IMR-90 (cell line): ENCODE measurements at regions not wholly inside any gene's neighbourhood (a gene's known extent, or its start where the extent isn't known, plus 50 kb on each side); places are given as distances from the start of the nearest gene placed in this dataset.

Source experiments
- ATAC-seq: fragments of 200-7000 bp; cut with Tn5 transposase; 2 replicates; pipeline ENCODE4 v1.9.1; 2020; ENCODE audit warnings: low read depth, mild to moderate bottlenecking, moderate library complexity
- BruUV-seq: library from RNA; stranded (reverse); fragments of 400-500 nt; replicated peaks from 2 replicates; lab custom pipeline; 2021; lab: Mats Ljungman, UMichigan
- CTCF ChIA-PET: fragments of 300-600 bp; formaldehyde crosslinking; extraction: SDS; loops from one replicate; lab custom pipeline; 2021; ENCODE audit warnings: antibody characterized with exemption; lab: Yijun Ruan, JAX
- POLR2A ChIA-PET: fragments of 300-600 bp; sonication (Branson Sonifier 250); formaldehyde crosslinking; loops from one replicate; lab custom pipeline; 2022; ENCODE audit warnings: antibody characterized with exemption; ENCODE audit not compliant: unreplicated experiment; lab: Charles Lee
- DNase-seq: peaks from one replicate; pipeline ENCODE4 v3.0.0; 2013
- H2AFZ ChIP-seq: replicated peaks from 2 replicates; pipeline ENCODE3; 2013; ENCODE audit warnings: low read length, mild to moderate bottlenecking; ENCODE audit not compliant: poor library complexity
- H2AK5ac ChIP-seq: 2 replicates; pipeline ENCODE4 v1.6.1; 2013; ENCODE audit warnings: low read depth, low read length, inconsistent platforms
- H2AK9ac ChIP-seq: replicated peaks from 2 replicates; pipeline ENCODE3; 2013; ENCODE audit warnings: mild to moderate bottlenecking, low read depth, low read length, moderate library complexity; ENCODE audit not compliant: poor library complexity
- H2BK120ac ChIP-seq: 2 replicates; pipeline ENCODE4 v1.6.1; 2013; ENCODE audit warnings: low read depth, low read length, inconsistent platforms
- H2BK15ac ChIP-seq: 3 replicates; pipeline ENCODE4 v1.6.1; 2013; ENCODE audit warnings: low read depth, low read length, inconsistent platforms
- H2BK20ac ChIP-seq: 2 replicates; pipeline ENCODE4 v1.6.1; 2013; ENCODE audit warnings: low read depth, mild to moderate bottlenecking, inconsistent platforms, low read length, moderate library complexity
- H2BK5ac ChIP-seq: 2 replicates; pipeline ENCODE4 v1.6.1; 2013; ENCODE audit warnings: mild to moderate bottlenecking, low read depth, low read length, inconsistent platforms; ENCODE audit not compliant: poor library complexity, severe bottlenecking
- H3K14ac ChIP-seq: replicated peaks from 2 replicates; pipeline ENCODE4 v1.6.1; 2013; ENCODE audit warnings: low read depth, low read length, inconsistent platforms
- H3K18ac ChIP-seq: 2 replicates; pipeline ENCODE4 v1.6.1; 2013; ENCODE audit warnings: low read depth, low read length, control low read depth
- H3K23ac ChIP-seq: 2 replicates; pipeline ENCODE4 v1.6.1; 2013; ENCODE audit warnings: low read depth, low read length, inconsistent platforms
- H3K27ac ChIP-seq: 2 replicates; pipeline ENCODE4 v1.5.1; 2013; ENCODE audit warnings: mild to moderate bottlenecking, control low read depth, low read length; ENCODE audit not compliant: insufficient read depth
- H3K27me3 ChIP-seq: 2 replicates; pipeline ENCODE4 v1.6.1; 2013; ENCODE audit warnings: low read length; ENCODE audit not compliant: control insufficient read depth, insufficient read depth
- H3K36me3 ChIP-seq: 2 replicates; pipeline ENCODE4 v1.6.1; 2013; ENCODE audit warnings: low read length, mixed read lengths; ENCODE audit not compliant: control insufficient read depth, insufficient read depth
- H3K4ac ChIP-seq: 2 replicates; pipeline ENCODE4 v1.6.1; 2013; ENCODE audit warnings: low read depth, low read length, inconsistent platforms
- H3K4me1 ChIP-seq: 2 replicates; pipeline ENCODE4 v1.6.1; 2013; ENCODE audit warnings: low read length, mixed read lengths; ENCODE audit not compliant: control insufficient read depth, insufficient read depth
- H3K4me2 ChIP-seq: 2 replicates; pipeline ENCODE4 v1.6.1; 2013; ENCODE audit warnings: low read depth, mild to moderate bottlenecking, control low read depth, low read length, moderate library complexity
- H3K4me3 ChIP-seq: 2 replicates; pipeline ENCODE4 v1.5.1; 2013; ENCODE audit warnings: low read depth, mild to moderate bottlenecking, control low read depth, low read length, moderate library complexity; ENCODE audit not compliant: insufficient read depth
- H3K56ac ChIP-seq: 2 replicates; pipeline ENCODE4 v1.6.1; 2013; ENCODE audit warnings: low read length, inconsistent platforms; ENCODE audit not compliant: insufficient read depth; ENCODE audit errors: extremely low read depth
- H3K79me1 ChIP-seq, 2 experiments: 2 replicates each; pipeline ENCODE4 v1.6.1; 2013; ENCODE audit warnings: low read length in 2 of 2, inconsistent platforms in 1 of 2, low read depth in 1 of 2
- H3K9ac ChIP-seq: 2 replicates; pipeline ENCODE4 v1.6.1; 2013; ENCODE audit warnings: low read depth, low read length, control low read depth
- H3K9me1 ChIP-seq: 2 replicates; pipeline ENCODE4 v1.6.1; 2013; ENCODE audit warnings: low read length, inconsistent platforms; ENCODE audit not compliant: insufficient read depth
- H3K9me3 ChIP-seq: 2 replicates; pipeline ENCODE4 v1.6.1; 2013; ENCODE audit warnings: low read length; ENCODE audit not compliant: control insufficient read depth, insufficient read depth
- H4K20me1 ChIP-seq: 2 replicates; pipeline ENCODE4 v1.6.1; 2013; ENCODE audit warnings: low read length, inconsistent platforms; ENCODE audit not compliant: insufficient read depth
- H4K5ac ChIP-seq: 2 replicates; pipeline ENCODE4 v1.6.1; 2013; ENCODE audit warnings: mild to moderate bottlenecking, low read depth, low read length, control low read depth
- H4K8ac ChIP-seq, 2 experiments: 2 replicates each; pipeline ENCODE4 v1.6.1; 2013; ENCODE audit warnings: low read depth in 2 of 2, low read length in 2 of 2, control low read depth in 1 of 2, inconsistent platforms in 1 of 2
- H4K91ac ChIP-seq: 2 replicates; pipeline ENCODE4 v1.6.1; 2013; ENCODE audit warnings: low read depth, low read length, inconsistent platforms; ENCODE audit not compliant: insufficient read depth
- BHLHE40 ChIP-seq: fragments of 150-350 bp; IDR thresholded peaks from 2 replicates; pipeline ENCODE4 v1.6.1; 2016; ENCODE audit warnings: mild to moderate bottlenecking, low read depth, low read length
- CEBPB ChIP-seq: IDR thresholded peaks from 2 replicates; pipeline ENCODE4 v1.6.1; 2012; ENCODE audit warnings: low read depth, low read length, improper control_type of control experiment
- CHD1 ChIP-seq: IDR thresholded peaks from 2 replicates; pipeline ENCODE4 v1.6.1; 2012; ENCODE audit warnings: low read depth, low read length, improper control_type of control experiment
- FOS ChIP-seq: fragments of 150-350 bp; IDR thresholded peaks from 2 replicates; pipeline ENCODE4 v1.6.1; 2016; ENCODE audit warnings: low read depth, low read length
- MAFK ChIP-seq: IDR thresholded peaks from 2 replicates; pipeline ENCODE4 v1.6.1; 2012; ENCODE audit warnings: low read depth, low read length, improper control_type of control experiment
- MAZ ChIP-seq: IDR thresholded peaks from 2 replicates; pipeline ENCODE4 v1.6.1; 2012; ENCODE audit warnings: low read depth, mild to moderate bottlenecking, low read length, improper control_type of control experiment, moderate library complexity, borderline replicate concordance
- MXI1 ChIP-seq: IDR thresholded peaks from 2 replicates; pipeline ENCODE4 v1.6.1; 2012; ENCODE audit warnings: low read depth, mild to moderate bottlenecking, low read length, moderate library complexity, borderline replicate concordance
- NFE2L2 ChIP-seq: fragments of 150-350 bp; IDR thresholded peaks from 2 replicates; pipeline ENCODE4 v1.6.1; 2016; ENCODE audit warnings: low read depth, mild to moderate bottlenecking, low read length
- POLR2A ChIP-seq: IDR thresholded peaks from 2 replicates; pipeline ENCODE4 v1.6.1; 2012; ENCODE audit warnings: mild to moderate bottlenecking, low read depth, low read length
- RAD21 ChIP-seq: IDR thresholded peaks from 2 replicates; pipeline ENCODE4 v1.6.1; 2012; ENCODE audit warnings: low read length, improper control_type of control experiment
- RCOR1 ChIP-seq: IDR thresholded peaks from 2 replicates; pipeline ENCODE4 v1.6.1; 2012; ENCODE audit warnings: mild to moderate bottlenecking, low read length, improper control_type of control experiment; ENCODE audit not compliant: insufficient replicate concordance
- RFX5 ChIP-seq: IDR thresholded peaks from 2 replicates; pipeline ENCODE4 v1.8.0; 2012; ENCODE audit warnings: low read depth, mild to moderate bottlenecking, low read length, moderate library complexity
- SMC3 ChIP-seq: fragments of 150-350 bp; IDR thresholded peaks from 2 replicates; pipeline ENCODE4 v1.6.1; 2016; ENCODE audit warnings: low read depth, mild to moderate bottlenecking, antibody characterized with exemption, low read length, moderate library complexity
- WGBS, 2 experiments: methylation state at CpG; one replicate each; pipeline versions ENCODE4 v1.1.5 to v1.1.7; 2013; ENCODE audit warnings: missing lambda C conversion rate in 2 of 2; ENCODE audit not compliant: insufficient read length in 1 of 2; ENCODE audit errors: extremely low coverage in 2 of 2; 5-methylcytosine and 5-hydroxymethylcytosine counted together
- dilution Hi-C: fragments of 300-500 bp; cut with HindIII; formaldehyde crosslinking; loops from one replicate; pipeline ENCODE4 v1.14.3; 2018; ENCODE audit warnings: low sequenced_read_pairs; ENCODE audit not compliant: unreplicated experiment
- in situ Hi-C: fragments of 300-500 bp; cut with MboI; formaldehyde crosslinking; loops from 3 replicates; pipeline ENCODE4 v1.14.3; 2019; ENCODE audit warnings: low sequenced_read_pairs, inconsistent platforms, mixed read lengths
- intact Hi-C: fragments of 100-400 bp; cut with micrococcal nuclease; formaldehyde crosslinking; loops from 2 replicates; pipeline ENCODE4 v1.10.0; 2022
- TF ChIP-seq, protein P1 (sequence below): conservative IDR thresholded peaks from 2 replicates; pipeline ENCODE4 v1.5.1; 2012; ENCODE audit warnings: mild to moderate bottlenecking, low read depth, low read length, improper control_type of control experiment
- TF ChIP-seq, protein P2 (sequence below): fragments of 150-350 bp; IDR thresholded peaks from 2 replicates; pipeline ENCODE4 v1.6.1; 2017; ENCODE audit warnings: mild to moderate bottlenecking, antibody characterized with exemption, low read length, low read depth
- TF ChIP-seq, protein P3 (sequence below): fragments of 150-350 bp; IDR thresholded peaks from 2 replicates; pipeline ENCODE4 v1.6.1; 2016; ENCODE audit warnings: low read depth, mild to moderate bottlenecking, low read length, moderate library complexity, borderline replicate concordance

DNA sequence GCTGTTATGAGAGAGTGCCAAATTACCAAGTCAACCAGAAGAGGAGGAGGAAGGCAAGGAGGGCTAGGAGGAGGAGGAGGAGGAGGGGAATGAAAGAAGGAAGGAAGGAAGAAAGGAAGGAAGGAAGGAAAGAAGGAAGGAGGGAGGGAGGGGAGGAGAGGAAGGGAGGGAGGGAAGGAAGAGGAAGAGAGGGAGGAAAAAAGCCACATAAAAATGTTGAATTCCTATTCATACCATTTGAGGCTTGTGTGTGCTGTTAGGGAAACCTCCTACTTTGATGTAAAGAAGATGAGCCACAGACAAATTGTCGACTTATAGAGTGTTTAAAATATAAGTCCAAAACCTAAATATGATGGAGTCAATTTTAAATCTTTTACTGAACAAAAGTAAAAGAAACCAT is 65.3 kb upstream of the MYLIP start:
- Histone ChIP-seq H4K20me1 (no peaks in the 10 kb centered on the region), H2AFZ (no peak overlapping the region), H2BK120ac (no peak overlapping the region), H3K56ac (no peak overlapping the region), H3K14ac (no peak overlapping the region), H3K18ac (no peak overlapping the region), H2BK5ac (no peak overlapping the region), H3K27ac (no peak overlapping the region), H3K4ac (no peak overlapping the region), H3K4me3 (no peak overlapping the region), H3K4me2 (no peak overlapping the region), H4K8ac (no peak overlapping the region), H3K9me3 (no peaks in the 10 kb centered on the region), H4K91ac (no peak overlapping the region), H3K9me1 (no peaks in the 10 kb centered on the region; the same call in 1 of the 2 replicates), H2AK9ac (no peak overlapping the region), H3K9ac (no peak overlapping the region), H3K23ac (no peak overlapping the region), H3K27me3 (peaks cover 9% of the 10 kb centered on the region), H2BK20ac (no peak overlapping the region), H3K4me1 (no peaks in the 10 kb centered on the region), H2AK5ac (no peak overlapping the region), H2BK15ac (no peak overlapping the region), H3K36me3 (no peaks in the 10 kb centered on the region), H3K79me1 (no peaks in the 10 kb centered on the region), H4K5ac (no peak overlapping the region)
- BruUV-seq, result no TSS peak
- intact Hi-C loops (no loop called here), in situ Hi-C loops (no loop called here), dilution Hi-C loops (no loop called here)
- ChIA-PET POLR2A (no interaction called here), CTCF (no interaction called here)
- DNase-seq, result no peak
- no CpG with 5 or more reads among the region's 1 CpG for WGBS, 2 experiments
- ATAC-seq, result no peak
- TF ChIP-seq MAZ (no peak), MXI1 (no peak), CEBPB (no peak), FOS (no peak), NFE2L2 (no peak), RFX5 (no peak), MAFK (no peak), SMC3 (no peak), CHD1 (no peak), RCOR1 (no peak), POLR2A (no peak), BHLHE40 (no peak), RAD21 (no peak)
- TF ChIP-seq, protein P1, sequence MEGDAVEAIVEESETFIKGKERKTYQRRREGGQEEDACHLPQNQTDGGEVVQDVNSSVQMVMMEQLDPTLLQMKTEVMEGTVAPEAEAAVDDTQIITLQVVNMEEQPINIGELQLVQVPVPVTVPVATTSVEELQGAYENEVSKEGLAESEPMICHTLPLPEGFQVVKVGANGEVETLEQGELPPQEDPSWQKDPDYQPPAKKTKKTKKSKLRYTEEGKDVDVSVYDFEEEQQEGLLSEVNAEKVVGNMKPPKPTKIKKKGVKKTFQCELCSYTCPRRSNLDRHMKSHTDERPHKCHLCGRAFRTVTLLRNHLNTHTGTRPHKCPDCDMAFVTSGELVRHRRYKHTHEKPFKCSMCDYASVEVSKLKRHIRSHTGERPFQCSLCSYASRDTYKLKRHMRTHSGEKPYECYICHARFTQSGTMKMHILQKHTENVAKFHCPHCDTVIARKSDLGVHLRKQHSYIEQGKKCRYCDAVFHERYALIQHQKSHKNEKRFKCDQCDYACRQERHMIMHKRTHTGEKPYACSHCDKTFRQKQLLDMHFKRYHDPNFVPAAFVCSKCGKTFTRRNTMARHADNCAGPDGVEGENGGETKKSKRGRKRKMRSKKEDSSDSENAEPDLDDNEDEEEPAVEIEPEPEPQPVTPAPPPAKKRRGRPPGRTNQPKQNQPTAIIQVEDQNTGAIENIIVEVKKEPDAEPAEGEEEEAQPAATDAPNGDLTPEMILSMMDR, result no peak
- TF ChIP-seq, protein P2, sequence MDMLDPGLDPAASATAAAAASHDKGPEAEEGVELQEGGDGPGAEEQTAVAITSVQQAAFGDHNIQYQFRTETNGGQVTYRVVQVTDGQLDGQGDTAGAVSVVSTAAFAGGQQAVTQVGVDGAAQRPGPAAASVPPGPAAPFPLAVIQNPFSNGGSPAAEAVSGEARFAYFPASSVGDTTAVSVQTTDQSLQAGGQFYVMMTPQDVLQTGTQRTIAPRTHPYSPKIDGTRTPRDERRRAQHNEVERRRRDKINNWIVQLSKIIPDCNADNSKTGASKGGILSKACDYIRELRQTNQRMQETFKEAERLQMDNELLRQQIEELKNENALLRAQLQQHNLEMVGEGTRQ, result no peak
- TF ChIP-seq, protein P3, sequence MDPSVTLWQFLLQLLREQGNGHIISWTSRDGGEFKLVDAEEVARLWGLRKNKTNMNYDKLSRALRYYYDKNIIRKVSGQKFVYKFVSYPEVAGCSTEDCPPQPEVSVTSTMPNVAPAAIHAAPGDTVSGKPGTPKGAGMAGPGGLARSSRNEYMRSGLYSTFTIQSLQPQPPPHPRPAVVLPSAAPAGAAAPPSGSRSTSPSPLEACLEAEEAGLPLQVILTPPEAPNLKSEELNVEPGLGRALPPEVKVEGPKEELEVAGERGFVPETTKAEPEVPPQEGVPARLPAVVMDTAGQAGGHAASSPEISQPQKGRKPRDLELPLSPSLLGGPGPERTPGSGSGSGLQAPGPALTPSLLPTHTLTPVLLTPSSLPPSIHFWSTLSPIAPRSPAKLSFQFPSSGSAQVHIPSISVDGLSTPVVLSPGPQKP, result no peak
